Right lobe of liver (tissue), 6 donors: ENCODE measurements at regions not wholly inside any gene's neighbourhood (a gene's known extent, or its start where the extent isn't known, plus 50 kb on each side); places are given as distances from the start of the nearest gene placed in this dataset.

Source experiments
- ATAC-seq, 4 donors: fragments of 200-7000 bp; cut with Tn5 transposase; one replicate each; pipeline ENCODE4 v1.9.1; 2020; ENCODE audit warnings: mild to moderate bottlenecking in 4 of 4, moderate library complexity in 4 of 4
- DNase-seq, 3 donors: peaks; one replicate each; pipeline ENCODE4 v3.0.0-alpha.2; 2020
- H3K27ac ChIP-seq, 3 donors: fragments of 200-600 bp; one replicate each; pipeline ENCODE4 v1.8.0; 2022
- H3K27me3 ChIP-seq, 2 donors: fragments of 200-600 bp; one replicate each; pipeline ENCODE4 v1.8.0; 2022
- H3K36me3 ChIP-seq, 4 donors: fragments of 200-600 bp; sonication (generic) in 1 of 4; one replicate each; pipeline versions ENCODE4 v1.5.1 to v1.8.0; 2017 to 2022; ENCODE audit warnings: control low read depth in 1 of 4
- H3K4me1 ChIP-seq, 4 donors: fragments of 200-600 bp; sonication (generic) in 1 of 4; one replicate each; pipeline versions ENCODE4 v1.5.1 to v1.8.0; 2017 to 2022; ENCODE audit warnings: control low read depth in 1 of 4
- H3K4me3 ChIP-seq, 3 donors: fragments of 200-600 bp; one replicate each; pipeline ENCODE4 v1.8.0; 2022
- H3K9me3 ChIP-seq, 4 donors: fragments of 200-600 bp; sonication (generic) in 1 of 4; one replicate each; pipeline versions ENCODE4 v1.5.1 to v1.8.0; 2017 to 2022; ENCODE audit warnings: control low read depth in 1 of 4
- POLR2A ChIP-seq: fragments of 450-650 bp; IDR thresholded peaks from one replicate; pipeline ENCODE4 v1.6.1; 2017; ENCODE audit warnings: antibody characterized with exemption, mild to moderate bottlenecking
- WGBS: methylation state at CpG from one replicate; pipeline ENCODE4 v1.1.6; 2018; ENCODE audit warnings: low coverage, low lambda C conversion rate; ENCODE audit not compliant: insufficient coverage; ENCODE audit errors: missing lambda C conversion rate; 5-methylcytosine and 5-hydroxymethylcytosine counted together
- intact Hi-C, 2 donors: fragments of 100-400 bp; cut with DNase I; formaldehyde crosslinking; loops; one replicate each; pipeline versions ENCODE4 v1.11.2 to v1.14.1; 2022
- TF ChIP-seq, protein P1 (sequence below), 4 donors: fragments of 200-600 bp in 3 of 4; fragments of 450-650 bp in 1 of 4; IDR thresholded peaks; one replicate each; pipeline versions ENCODE4 v1.5.1 to v1.8.0; 2016 to 2022; ENCODE audit warnings: antibody characterized with exemption in 4 of 4, mild to moderate bottlenecking in 2 of 4
- donor health status: DM: no; HTN: yes; CAD: no.
- donor health status: DM: no; HTN: no; CAD: no.
- donor health status: DM: no; HTN: no; CAD: no.
- donor health status: DM: no; HTN: yes; CAD: no.
- donor health status: DM: no; HTN: yes; CAD: no.

- Histone ChIP-seq H3K27me3 (peaks cover 0 to 10% of the 10 kb centered on the region in 2 donors), H3K27ac (no peak overlapping the region), H3K36me3 (no peaks in the 10 kb centered on the region), H3K4me1 (no peaks in the 10 kb centered on the region), H3K9me3 (no peaks in the 10 kb centered on the region), H3K4me3 (no peak overlapping the region)
- WGBS, result 69% methylated on average over 1 of the region's 1 CpG
- ATAC-seq, result no peak
- TF ChIP-seq POLR2A, result no peak
- TF ChIP-seq, protein P1, sequence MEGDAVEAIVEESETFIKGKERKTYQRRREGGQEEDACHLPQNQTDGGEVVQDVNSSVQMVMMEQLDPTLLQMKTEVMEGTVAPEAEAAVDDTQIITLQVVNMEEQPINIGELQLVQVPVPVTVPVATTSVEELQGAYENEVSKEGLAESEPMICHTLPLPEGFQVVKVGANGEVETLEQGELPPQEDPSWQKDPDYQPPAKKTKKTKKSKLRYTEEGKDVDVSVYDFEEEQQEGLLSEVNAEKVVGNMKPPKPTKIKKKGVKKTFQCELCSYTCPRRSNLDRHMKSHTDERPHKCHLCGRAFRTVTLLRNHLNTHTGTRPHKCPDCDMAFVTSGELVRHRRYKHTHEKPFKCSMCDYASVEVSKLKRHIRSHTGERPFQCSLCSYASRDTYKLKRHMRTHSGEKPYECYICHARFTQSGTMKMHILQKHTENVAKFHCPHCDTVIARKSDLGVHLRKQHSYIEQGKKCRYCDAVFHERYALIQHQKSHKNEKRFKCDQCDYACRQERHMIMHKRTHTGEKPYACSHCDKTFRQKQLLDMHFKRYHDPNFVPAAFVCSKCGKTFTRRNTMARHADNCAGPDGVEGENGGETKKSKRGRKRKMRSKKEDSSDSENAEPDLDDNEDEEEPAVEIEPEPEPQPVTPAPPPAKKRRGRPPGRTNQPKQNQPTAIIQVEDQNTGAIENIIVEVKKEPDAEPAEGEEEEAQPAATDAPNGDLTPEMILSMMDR (IDR thresholded peaks at IDR 0.05), result no peak
- intact Hi-C loops, result no loop called here
- DNase-seq, result no peak
Observed at GRCh38 chr21:38654580-38654979, 151.1 kb upstream of the ETS2 start.

DNA sequence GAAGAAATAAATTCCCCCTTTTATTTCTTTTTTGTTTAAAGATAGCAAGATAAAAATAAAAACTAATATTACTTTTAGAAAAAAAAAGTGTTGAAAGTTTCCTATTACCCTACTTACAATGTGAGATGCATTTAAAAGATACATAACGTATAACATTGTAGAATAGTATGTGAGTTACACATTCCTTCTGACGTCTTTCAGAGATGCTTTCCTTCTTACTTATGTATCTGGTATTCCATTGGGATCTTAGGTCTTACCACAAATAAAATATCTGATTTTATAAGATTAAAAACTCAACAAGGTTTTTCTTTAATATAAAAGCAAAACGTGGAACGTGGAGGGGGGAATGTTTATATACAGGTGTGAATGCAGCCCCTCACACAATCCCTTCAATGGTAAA, 147.2 kb upstream of the ETS2 start:
- intact Hi-C loops, result no loop called here
- ATAC-seq (no peak), DNase-seq (no peak)
- no peak overlapping the region for H3K27ac ChIP-seq
- H3K4me3 ChIP-seq, result no peak overlapping the region
- H3K27me3 ChIP-seq, result peaks cover 3 to 26% of the 10 kb centered on the region in 2 donors
- 26% methylated on average over 4 of the region's 4 CpGs for WGBS
- no peaks in the 10 kb centered on the region for H3K9me3 ChIP-seq
- H3K36me3 ChIP-seq, result no peaks in the 10 kb centered on the region
- TF ChIP-seq, protein P1 (IDR thresholded peaks at IDR 0.05), result no peak
- no peak for TF ChIP-seq POLR2A
- H3K4me1 ChIP-seq, result peaks cover 0 to 6% (median 0%) of the 10 kb centered on the region in 4 donors

- intact Hi-C loops, result no loop called here
- no peaks in the 10 kb centered on the region for H3K9me3 ChIP-seq
- peaks cover 0 to 6% (median 0%) of the 10 kb centered on the region in 4 donors for H3K4me1 ChIP-seq
- no CpG with 5 or more reads among the region's 16 CpGs for WGBS
- DNase-seq, result no peak
- peaks cover 3 to 26% of the 10 kb centered on the region in 2 donors for H3K27me3 ChIP-seq
- H3K4me3 ChIP-seq, result peak overlapping the region in 2 of 3 donors; percentile 23 to 42
- TF ChIP-seq POLR2A, result no peak
- TF ChIP-seq, protein P1 (IDR thresholded peaks at IDR 0.05), result no peak
- no peak overlapping the region for H3K27ac ChIP-seq
- ATAC-seq, result no peak
- H3K36me3 ChIP-seq, result no peaks in the 10 kb centered on the region
Observed at GRCh38 chr21:38659936-38660332, 145.8 kb upstream of the ETS2 start.

DNA sequence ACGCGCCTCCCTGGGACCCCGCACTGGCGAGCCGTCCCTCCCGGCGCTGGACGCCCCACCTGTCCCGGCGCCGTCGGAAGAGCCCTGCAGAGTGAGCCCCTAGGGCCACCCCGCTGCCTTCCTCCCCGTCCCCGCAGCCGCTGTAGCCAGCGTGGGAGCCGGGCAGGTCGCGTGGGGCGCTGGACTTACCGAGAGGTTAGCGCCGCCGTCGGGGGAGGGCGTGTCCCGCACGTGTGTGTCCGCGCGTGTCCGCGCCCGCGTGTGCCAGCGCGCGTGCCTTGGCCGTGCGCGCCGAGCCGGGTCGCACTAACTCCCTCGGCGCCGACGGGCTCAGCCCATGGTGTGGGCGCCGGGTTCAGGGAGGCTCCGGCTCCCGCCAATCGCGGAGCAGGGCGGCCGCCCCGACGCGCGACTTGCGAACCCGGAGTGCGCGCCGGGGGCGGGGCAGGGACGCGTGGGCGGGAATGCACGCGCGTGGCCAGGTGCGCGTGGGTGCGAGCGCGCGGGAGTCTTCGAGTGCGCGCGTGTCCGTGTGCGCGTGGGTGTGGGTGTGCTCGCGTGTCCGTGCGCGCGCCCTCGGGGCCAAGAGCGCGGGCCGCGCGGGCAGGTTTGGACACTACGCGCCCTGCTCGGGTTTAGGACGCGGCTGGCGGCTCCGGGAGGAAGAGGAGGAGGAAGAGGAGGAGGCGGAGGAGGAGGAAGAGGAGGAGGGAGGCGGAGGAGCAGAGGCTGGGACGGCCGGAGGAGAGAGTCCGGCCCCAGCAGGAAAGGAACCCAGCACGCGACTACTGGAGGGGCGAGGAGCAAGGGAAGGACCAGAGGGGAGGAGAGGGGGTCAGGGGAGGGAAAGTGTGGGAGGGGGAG, 145.2 kb upstream of the ETS2 start:
- DNase-seq (peak in 1 of 3 donors; percentile 33), ATAC-seq (peak; percentile 36 to 67 (median 51))
- TF ChIP-seq POLR2A, result no peak
- TF ChIP-seq, protein P1 (IDR thresholded peaks at IDR 0.05), result no peak
- Histone ChIP-seq H3K27ac (peak overlapping the region in 1 of 3 donors; percentile 25), H3K4me3 (peak overlapping the region; percentile 23 to 42 (median 37)), H3K9me3 (no peaks in the 10 kb centered on the region), H3K4me1 (peaks cover 0 to 6% (median 0%) of the 10 kb centered on the region in 4 donors), H3K36me3 (no peaks in the 10 kb centered on the region), H3K27me3 (peaks cover 3 to 26% of the 10 kb centered on the region in 2 donors)
- WGBS, result 3% methylated on average over 35 of the region's 113 CpGs
- intact Hi-C loops, result no loop called here
